ENCODE measurements at regions not wholly inside any gene's neighbourhood (a gene's known extent, or its start where the extent isn't known, plus 50 kb on each side); places are given as distances from the start of the nearest gene placed in this dataset.

- CTCF ChIA-PET = interaction anchor here (1.0 to 1.7 kb wide), 3 partner anchors 26 to 56 kb away, joined by 3 to 8 read pairs (median 4); no protein-coding TSS in a partner anchor
- no peak for TF ChIP-seq RCOR1 (IDR thresholded peaks at IDR 0.05; ENCODE audit: low read length)
- TF ChIP-seq REST (IDR thresholded peaks at IDR 0.05; ENCODE audit: low read depth, low read length) = no peak
- Histone ChIP-seq H3K79me2 (ENCODE audit: insufficient read depth) (peaks cover 100% of the 10 kb centered on the region), H3K36me3 (replicated peaks in 1 of 2; ENCODE audit: control insufficient read depth in 1 of 2, insufficient read depth in 2 of 2, low read length in 1 of 2) (peaks cover 0 to 4% of the 10 kb centered on the region in 2 experiments), H3K9ac (peak overlapping the region; percentile 99), H3K4me2 (peak overlapping the region; percentile 95), H3K27ac (ENCODE audit: low read depth in 2 of 2, low read length in 1 of 2) (peak overlapping the region; percentile 100), H3K9me3 (no peaks in the 10 kb centered on the region), H3K9me2 (no peaks in the 10 kb centered on the region), H3F3A (replicated peaks; ENCODE audit: insufficient read depth) (peaks cover 33% of the 10 kb centered on the region), H3K27me3 (ENCODE audit: insufficient read depth) (no peaks in the 10 kb centered on the region), H3K4me1 (ENCODE audit: control insufficient read depth in 1 of 2, insufficient read depth in 2 of 2, low read depth in 1 of 2, low read length in 1 of 2) (peaks cover 38 to 66% of the 10 kb centered on the region in 2 experiments), H3K4me3 (ENCODE audit: low read depth in 2 of 2, low read length in 1 of 2) (no peak overlapping the region), H4K20me1 (ENCODE audit: insufficient read depth) (no peaks in the 10 kb centered on the region), H2AFZ (ENCODE audit: low read depth) (no peak overlapping the region)
- WGBS (ENCODE audit: low lambda C conversion rate) = 81% methylated on average over 13 of the region's 13 CpGs
- POLR2A ChIA-PET = interaction anchor here (1.1 to 3.2 kb wide), 3 partner anchors 49 to 56 kb away, joined by 4 to 11 read pairs (median 5); no protein-coding TSS in a partner anchor
- no peak for DNase-seq
These were observed 85.3 kb upstream of the WNT7B start for GRCh38 chr22:46062232-46062615.

- CTCF ChIA-PET = interaction anchor here (0.6 to 1.7 kb wide), 9 partner anchors 11 to 69 kb away, joined by 3 to 8 read pairs (median 4); no protein-coding TSS in a partner anchor
- H3K4me2 ChIP-seq = peak overlapping the region; percentile 95
- peak overlapping the region; percentile 99 for H3K9ac ChIP-seq
- peaks cover 33% of the 10 kb centered on the region for H3F3A ChIP-seq (replicated peaks; ENCODE audit: insufficient read depth)
- no peak overlapping the region for H2AFZ ChIP-seq (ENCODE audit: low read depth)
- H3K27ac ChIP-seq (ENCODE audit: low read depth in 2 of 2, low read length in 1 of 2) = peak overlapping the region; percentile 100
- peaks cover 0 to 4% of the 10 kb centered on the region in 2 experiments for H3K36me3 ChIP-seq (replicated peaks in 1 of 2; ENCODE audit: control insufficient read depth in 1 of 2, insufficient read depth in 2 of 2, low read length in 1 of 2)
- no peaks in the 10 kb centered on the region for H3K27me3 ChIP-seq (ENCODE audit: insufficient read depth)
- TF ChIP-seq PBX3 (IDR thresholded peaks at IDR 0.05) (no peak), EP300 (IDR thresholded peaks at IDR 0.05; ENCODE audit: borderline replicate concordance in 1 of 2, low read depth in 1 of 2, low read length in 1 of 2) (no peak), REST (IDR thresholded peaks at IDR 0.05; ENCODE audit: low read depth, low read length) (no peak), FOXJ3 (CRISPR knock-in tag; IDR thresholded peaks at IDR 0.05) (peak; percentile 33; the same call in 1 of the 2 replicates), GATA2 (CRISPR knock-in tag; IDR thresholded peaks at IDR 0.05) (peak; percentile 32), USF2 (IDR thresholded peaks at IDR 0.05; ENCODE audit: borderline replicate concordance, low read depth, low read length) (no peak), NFIC (IDR thresholded peaks at IDR 0.05; ENCODE audit: borderline replicate concordance) (no peak), YY1 (IDR thresholded peaks at IDR 0.05; ENCODE audit: low read depth) (no peak), FOXM1 (IDR thresholded peaks at IDR 0.05; ENCODE audit: low read depth) (no peak)
- 84% methylated on average over 12 of the region's 15 CpGs for whole genome bisulfite sequencing (ENCODE audit: low lambda C conversion rate)
- H3K4me3 ChIP-seq (ENCODE audit: low read depth in 2 of 2, low read length in 1 of 2) = 0 out of 4 replicates have a peak overlapping the region, but pooled peaks of 1 of the 2 experiments have one; percentile 69
- peak; percentile 64 for DNase-seq
- peaks cover 100% of the 10 kb centered on the region for H3K79me2 ChIP-seq (ENCODE audit: insufficient read depth)
- H4K20me1 ChIP-seq (ENCODE audit: insufficient read depth) = no peaks in the 10 kb centered on the region
- no peaks in the 10 kb centered on the region for H3K9me2 ChIP-seq
- H3K4me1 ChIP-seq (ENCODE audit: control insufficient read depth in 1 of 2, insufficient read depth in 2 of 2, low read depth in 1 of 2, low read length in 1 of 2) = peaks cover 39 to 60% of the 10 kb centered on the region in 2 experiments
- POLR2A ChIA-PET = interaction anchor here (0.7 to 3.5 kb wide), 12 partner anchors 8 to 56 kb away, joined by 3 to 17 read pairs (median 4); no protein-coding TSS in a partner anchor
- H3K9me3 ChIP-seq = no peaks in the 10 kb centered on the region
These were observed 86.1 kb upstream of the WNT7B start for GRCh38 chr22:46062971-46063631.
